UCSD-AML1 (cell line): ENCODE measurements at regions not wholly inside any gene's neighbourhood (a gene's known extent, or its start where the extent isn't known, plus 50 kb on each side); places are given as distances from the start of the nearest gene placed in this dataset.

Experiments used
- DNase-seq: peaks from one replicate; lab custom pipeline; 2025; ENCODE audit not compliant: unreplicated experiment; lab: John Stamatoyannopoulos, UW

DNA sequence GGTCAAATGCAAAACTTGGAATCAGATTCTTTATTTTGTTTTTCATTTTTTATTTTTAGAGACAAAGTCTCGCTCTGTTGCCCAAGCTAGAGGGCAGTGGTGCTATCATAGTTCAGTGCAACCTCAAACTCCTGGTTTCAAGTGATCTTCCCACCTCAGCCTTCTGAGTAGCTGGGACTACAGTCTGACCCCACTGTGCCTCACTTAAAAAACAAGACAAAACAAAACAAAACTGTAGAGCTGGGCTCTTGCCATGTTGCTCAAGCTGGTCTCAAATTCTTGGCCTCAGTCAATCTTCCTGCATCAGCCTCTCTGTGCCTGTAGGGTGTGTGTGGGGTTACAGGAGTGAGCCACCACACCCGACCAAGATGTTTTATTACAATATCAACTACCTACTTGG, 396.0 kb upstream of the USP24 start:
- no peak for DNase-seq

DNA sequence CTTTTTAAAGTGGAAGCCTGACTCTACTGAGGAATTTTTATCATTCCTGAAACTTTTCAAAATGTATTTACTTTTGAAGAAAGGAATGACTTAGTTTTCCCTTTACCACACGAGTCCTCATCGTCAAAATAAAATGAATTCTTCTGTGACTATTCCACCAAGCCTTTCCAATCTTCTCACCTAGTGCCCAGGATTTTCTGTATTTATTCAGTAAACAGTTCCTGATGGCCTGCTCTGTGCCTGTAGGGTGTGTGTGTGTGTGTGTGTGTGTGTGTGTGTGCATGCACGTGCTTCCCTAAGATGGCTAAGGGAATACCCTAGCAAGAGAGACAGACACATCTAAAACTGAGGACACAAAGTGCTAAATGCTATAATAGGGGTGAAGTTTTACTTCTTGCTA, 395.0 kb upstream of the USP24 start:
- no peak for DNase-seq

DNA sequence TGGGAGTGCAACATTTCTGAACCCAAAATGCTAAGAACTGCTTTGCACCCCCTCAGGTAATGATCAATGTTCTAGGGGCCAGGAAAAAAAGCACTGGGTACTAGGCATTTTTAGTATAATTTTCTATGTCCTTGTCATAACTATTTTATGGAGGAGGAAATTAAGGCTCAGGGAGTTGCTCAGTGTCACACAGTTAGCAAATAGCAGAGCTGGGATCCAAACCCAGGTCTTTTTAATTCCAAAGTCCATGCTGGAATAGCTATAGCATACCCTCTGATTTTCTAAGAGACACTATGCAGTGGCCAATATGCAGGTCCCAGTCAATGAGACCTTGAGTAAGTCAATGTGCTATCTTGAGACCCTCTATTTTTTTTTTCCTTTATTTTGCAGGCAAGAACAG, 394.5 kb upstream of the USP24 start:
- DNase-seq: no peak

DNA sequence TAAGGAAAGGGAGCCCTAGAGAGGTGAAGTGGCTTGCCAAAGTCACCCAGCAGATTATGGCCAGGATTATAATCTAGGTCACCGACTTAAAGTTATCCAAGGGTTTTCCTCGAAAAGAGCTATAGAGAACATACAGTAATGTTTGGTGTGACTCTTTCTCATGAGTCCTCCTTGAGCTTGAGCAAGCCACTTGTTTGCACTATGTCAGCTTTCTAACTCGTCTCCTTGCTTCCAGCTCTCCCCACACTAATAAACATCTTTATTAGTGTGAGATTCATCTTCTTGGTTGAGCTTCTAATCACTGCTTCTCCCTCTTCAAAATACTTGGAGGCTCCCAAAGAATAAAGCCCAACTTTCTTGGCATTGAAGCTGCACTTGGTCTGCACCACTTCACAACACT, 390.0 kb upstream of the USP24 start:
- DNase-seq: no peak

DNA sequence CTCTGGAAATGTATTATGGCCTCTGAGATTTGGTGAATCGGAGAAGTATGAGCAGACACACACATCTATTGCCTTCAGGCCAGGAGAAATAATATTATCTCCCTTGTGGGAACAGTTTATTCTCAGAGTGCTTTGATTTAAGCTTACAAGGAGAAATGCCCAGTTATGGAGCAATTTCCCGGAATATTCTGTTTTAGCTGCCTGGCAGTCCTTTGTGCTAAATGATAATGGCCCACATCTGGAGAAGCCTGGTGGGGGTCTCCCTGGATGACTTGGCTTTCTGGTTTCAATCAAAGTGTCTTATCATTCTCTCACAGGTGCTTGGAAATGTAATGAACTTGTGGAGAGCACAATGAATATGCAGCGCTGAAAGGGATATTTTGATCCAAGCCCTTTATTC, 389.6 kb upstream of the USP24 start:
- no peak for DNase-seq

DNA sequence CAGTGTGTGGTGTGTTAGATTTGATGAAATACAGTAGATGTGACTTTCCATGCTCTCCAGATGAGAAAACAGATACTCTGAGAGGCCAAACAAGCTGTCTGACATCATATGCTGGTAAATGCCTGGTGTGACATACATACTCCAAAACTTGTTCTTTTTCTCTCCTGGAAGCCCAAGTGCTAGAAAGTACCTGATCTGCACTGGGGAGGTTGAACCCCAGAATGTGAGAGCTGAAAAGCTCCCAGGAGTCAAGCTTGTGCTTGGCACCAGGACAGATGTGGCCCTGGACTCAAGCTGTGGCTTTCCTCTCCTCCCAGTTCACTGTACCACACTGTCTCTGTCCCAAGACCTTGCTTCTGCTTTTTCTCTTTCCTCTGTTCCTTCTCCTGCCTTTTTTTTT, 389.0 kb upstream of the USP24 start:
- DNase-seq: no peak

DNA sequence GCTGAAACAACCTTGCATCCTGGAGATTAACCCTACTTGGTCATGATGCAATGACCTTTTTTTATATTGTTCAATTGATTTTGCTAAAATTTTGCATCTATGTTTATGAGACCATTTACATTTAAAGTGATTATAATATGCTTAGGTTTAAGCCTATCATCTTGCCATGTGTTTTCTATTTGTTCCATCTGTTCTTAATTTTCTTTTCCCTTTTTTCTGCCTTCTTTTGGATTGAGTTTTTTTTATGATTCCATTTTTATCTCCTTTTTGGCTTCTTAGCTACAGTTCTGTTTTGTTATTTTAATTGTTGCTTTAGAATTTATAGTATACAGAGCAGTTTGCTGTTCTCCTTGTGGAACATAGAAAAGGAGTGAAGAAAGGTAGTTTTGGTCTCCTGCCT, 385.1 kb upstream of the USP24 start:
- DNase-seq: no peak

DNA sequence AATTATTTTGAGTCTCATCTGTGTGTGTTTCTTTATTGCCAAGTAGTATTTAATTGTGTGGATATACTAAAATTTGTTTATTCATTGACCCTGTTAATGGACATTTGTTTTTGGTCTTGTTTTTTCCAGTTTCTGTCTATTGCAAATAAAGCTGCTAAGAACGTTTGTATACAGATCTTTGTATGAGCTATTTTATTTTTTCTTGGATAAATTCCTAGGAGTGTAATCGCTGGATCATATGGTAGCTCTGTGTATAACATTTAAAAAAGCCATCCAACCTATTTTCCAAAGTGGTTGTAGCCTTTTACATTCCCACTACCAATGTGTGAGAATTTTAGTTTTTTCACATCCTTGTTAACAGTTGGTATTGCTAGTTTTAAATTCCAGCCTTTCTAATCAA, 382.7 kb upstream of the USP24 start:
- no peak for DNase-seq

DNA sequence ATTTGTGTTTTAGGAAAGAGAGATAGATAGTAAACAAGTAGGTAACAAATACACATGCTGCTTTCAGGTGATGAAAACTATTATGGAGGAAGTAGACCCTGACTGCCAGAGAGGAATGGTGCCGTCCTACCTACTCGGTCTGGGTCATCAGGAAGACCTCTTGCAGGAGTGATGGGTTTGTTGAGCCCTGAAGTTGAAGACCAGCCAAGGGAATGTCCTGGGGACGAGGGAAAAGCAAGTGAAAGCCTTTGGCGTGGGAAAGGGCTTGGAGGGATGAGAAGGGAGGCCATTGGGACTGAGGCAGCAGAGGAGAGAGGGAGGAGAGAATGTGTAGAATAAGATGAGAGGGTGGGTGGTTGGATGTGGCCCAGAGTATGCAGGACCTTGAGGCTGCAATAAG, 379.5 kb upstream of the USP24 start:
- no peak for DNase-seq

DNA sequence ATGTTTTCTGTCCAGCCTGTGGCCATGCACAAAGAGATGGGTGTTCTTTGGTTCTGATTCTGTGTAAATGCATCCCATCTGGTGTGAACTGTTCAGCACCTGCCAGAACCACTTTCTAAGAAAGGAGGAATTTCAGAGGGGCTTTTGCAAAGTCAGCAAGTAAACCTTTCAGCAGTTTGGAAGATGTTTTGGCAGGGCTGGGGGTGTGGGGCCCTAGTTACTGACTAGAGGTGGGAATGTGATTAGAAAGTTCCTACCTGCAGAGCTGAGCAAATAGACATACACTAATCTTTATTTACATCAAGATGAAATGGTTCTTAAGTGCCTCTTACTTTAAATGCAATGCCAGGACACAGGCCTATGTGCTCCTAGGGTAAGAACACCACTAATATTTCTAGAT, 378.1 kb upstream of the USP24 start:
- no peak for DNase-seq

DNA sequence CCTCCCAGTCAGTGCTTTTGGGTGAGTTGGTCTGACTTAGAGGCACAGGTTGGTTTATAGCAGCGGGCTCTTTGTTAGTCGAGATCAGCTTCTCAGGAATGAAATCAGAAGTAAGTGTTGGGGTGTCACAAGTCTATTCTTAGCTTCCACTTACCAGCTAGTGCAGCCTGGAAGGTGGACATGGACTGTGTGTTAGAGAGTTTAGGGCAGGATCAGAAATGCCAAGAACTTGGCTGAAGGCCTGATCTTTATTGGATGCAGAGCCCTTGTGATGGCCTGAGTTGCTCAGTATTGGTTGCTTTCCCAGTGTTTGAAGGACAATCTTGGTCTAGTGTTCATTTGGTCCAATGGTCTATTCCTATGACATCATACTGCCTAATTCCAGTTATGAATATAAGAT, 377.0 kb upstream of the USP24 start:
- DNase-seq: no peak

DNA sequence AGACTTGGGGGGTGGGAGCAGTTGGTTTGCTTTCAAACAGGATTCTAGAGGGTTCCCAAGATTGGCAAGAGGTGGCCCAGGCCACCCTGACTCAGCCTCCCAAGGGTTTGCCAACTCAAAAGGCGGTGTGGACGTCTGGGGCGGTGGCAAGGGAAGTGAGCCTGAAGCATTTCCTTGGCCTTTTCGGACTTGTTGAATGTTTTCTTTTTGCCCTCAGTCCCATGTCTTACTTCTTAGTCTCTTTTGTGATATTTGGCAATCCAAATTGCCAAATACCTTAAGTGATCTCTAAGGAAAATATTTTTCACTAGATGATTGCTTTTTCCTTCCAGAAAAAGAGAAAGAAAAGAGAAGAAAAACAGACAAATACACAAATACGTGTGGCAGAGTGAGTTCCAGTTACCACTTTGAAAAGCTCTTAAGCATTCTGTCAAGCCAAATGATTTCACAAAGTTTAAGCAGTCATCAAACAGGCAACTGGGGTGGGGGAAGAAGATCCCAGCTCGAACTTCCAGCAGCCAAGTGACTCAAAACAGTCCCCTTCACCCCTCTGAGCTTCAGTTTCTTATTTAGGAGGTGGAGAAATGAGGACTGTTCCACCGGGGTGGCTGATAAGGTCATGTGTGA, 374.6 kb upstream of the USP24 start:
- no peak for DNase-seq

DNA sequence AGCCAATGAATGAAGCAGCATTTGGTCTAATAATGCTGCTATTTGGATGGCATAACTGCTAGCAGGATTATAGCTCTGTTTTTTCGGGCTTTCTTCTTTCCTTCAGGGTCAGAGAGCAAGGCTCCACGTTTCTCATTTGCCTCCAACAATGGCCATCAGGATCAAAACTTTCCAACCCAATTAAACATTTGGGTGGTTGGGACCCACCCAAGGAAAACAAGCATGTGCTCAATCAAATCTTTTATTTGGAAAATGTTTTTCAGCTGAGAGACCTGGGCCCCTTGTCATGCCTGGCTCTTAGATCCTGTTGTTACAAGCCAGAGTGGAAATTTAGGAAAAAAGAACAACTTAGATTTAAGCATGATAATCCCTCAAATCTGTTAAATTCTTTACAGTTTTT, 373.1 kb upstream of the USP24 start:
- DNase-seq: no peak

DNA sequence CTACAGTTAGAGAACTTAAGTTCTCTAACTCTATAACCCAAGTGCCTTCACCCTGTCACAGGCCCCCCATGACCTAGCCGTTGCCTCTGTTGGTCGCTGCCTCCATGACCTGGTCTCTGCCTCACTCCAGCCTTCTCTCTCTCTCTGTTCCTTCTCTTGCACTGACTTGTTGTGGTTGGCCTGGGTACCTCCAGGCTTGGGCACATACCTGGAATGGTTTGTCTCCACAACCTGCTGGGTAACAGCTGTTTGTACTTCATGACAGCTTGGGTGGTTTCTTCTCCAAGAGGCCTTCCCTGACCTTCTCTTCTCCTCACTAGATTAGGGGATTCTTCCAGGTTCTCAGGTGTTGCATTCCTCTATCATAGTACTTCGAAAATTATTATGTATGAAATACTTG, 371.6 kb upstream of the USP24 start:
- no peak for DNase-seq

DNA sequence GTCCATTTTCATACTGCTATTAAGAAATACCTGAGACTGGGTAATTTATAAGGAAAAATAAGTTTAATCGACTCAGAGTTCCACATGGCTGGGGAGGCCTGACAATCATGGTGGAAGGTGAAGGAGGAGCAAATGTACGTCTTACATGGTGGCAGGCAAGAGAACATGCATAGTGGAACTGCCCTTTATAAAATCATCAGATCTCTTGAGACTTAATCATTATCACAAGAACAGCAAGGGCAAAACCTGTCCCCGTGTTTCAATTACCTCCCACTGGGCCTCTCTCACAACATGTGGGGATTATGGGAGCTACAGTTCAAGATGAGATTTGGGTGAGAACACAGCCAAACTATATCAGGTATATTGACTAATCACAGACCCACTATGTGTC, 370.2 kb upstream of the USP24 start:
- no peak for DNase-seq

DNA sequence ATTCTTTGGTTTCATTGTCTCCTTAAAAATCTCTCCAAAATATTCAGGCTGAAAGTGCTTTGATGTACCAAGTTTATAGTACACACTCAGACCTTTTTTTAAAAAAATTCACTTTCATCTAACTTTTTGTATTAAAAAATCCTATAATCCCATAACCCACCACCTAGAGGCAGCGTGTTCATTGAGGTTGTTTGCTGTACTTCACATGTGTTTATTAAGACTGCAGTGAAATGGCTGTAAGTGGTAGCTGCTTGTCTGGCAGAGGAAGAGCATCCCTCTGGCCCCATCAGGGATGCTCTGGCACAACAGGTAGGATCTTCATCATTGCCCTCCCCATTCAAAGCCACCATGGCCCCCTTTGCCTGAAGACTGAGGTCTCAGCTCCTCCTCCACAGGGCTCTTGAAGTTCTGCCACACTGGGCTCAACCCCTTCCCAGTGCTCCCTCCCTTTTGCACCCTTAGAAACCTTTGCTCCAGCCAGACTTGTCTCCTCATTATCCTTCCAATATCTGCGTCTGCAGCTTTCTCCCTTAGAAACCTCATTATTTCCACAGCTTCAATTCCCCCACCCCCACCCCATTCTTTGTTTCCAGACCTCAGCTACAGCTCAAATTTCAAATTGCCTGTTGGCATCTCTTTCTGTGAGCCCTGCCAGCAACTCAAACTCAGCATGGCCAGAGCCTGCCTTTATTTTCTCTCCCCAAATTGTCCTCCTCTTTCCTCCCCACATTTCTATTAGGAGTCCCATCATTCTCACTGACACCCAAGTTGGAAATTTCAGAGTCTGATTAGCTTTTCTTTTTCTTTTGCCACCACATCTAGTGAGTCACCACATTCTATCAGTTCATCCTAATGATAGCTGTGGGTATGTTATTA, 369.6 kb upstream of the USP24 start:
- DNase-seq: no peak

DNA sequence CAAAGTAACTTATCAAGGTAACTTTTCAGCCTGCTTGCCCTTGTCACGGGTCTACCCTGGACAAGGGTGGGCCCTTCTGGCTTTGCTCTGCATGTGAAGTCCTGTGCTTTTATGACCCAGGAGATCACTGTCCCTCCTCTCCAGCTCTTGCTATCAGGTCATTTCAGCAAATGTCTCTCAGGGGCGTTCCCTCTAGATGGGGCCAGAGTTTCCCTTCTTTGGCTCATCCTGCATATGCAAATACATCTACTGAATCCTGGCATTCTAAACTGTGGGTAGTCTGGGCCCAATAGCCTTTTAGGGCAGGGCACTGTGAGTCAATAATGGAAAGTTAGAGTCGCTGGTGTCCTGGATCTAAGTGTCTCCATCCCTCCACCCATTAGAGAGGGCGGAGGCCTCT, 366.9 kb upstream of the USP24 start:
- DNase-seq: no peak

DNA sequence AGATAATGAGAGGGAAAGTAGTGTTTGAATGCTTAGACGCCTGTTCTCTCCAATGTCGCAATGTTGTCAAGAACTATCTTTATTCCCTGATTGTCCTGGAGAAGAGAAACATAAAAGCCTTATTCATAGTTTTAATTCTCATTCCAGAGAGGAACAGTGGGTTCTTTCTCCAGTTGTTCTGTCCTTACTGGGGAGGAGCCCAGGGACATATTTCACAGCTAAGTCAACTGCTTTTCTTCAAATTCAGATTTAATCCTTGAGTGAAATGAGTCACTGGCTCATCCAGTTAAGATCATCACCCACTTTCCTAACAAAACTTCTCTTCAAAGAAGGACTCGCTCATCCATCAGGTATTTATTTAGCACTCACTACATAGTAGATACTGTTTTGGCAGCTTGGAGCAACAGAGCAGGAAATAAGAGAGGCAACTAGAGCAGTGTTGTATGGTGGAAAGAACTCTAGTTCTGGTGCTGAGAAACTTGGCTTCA, 365.7 kb upstream of the USP24 start:
- DNase-seq: no peak

DNA sequence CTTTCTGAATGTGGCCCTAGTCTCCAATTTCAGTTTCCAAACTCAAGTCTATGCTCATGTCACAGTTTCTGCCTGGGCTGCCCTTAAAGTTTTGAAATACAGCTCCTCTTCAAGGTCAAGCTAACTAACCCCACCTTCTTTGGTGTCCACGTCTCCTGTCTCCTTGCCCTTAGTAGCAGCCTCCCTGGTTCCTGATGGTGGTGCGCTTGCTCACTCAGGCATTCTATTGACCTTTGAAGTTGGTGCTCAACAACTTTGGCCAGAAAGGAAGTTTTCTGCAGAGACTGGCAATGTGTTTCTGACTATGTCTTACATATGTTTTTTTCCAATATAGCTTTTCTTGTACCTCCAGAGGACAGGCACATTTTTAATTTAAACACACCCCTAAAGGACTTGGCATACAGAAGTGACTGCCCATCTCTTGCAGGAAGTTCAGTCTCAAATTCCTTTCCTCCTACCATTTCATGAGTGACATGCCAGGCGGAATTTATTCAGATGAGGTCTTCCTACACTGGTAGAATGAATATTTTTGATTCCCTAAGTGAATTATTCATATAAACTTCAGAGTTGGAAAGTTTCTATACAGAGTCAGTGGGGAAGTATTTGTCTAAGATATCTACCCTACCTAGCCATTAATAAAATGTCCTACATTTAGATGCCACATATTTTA, 364.3 kb upstream of the USP24 start:
- no peak for DNase-seq

DNA sequence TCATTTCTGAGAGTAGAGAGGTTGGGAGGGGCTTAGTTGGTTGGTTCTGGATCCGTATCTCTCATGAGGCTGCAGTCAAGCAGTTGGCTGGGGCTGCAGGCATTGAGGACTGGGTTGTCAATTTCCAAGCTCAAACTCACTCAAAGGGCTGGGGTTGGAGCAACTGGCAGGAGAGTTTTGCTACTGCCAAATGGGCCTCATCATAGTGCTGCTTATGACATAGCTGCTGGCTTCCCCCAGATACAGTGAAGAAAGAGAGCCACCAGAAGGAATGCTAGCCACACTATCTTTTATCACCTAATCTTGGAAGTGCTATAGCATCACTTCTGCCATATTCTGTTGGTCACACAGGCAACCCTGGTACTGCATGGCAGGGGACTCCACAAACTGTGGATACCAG, 363.5 kb upstream of the USP24 start:
- DNase-seq: no peak

DNA sequence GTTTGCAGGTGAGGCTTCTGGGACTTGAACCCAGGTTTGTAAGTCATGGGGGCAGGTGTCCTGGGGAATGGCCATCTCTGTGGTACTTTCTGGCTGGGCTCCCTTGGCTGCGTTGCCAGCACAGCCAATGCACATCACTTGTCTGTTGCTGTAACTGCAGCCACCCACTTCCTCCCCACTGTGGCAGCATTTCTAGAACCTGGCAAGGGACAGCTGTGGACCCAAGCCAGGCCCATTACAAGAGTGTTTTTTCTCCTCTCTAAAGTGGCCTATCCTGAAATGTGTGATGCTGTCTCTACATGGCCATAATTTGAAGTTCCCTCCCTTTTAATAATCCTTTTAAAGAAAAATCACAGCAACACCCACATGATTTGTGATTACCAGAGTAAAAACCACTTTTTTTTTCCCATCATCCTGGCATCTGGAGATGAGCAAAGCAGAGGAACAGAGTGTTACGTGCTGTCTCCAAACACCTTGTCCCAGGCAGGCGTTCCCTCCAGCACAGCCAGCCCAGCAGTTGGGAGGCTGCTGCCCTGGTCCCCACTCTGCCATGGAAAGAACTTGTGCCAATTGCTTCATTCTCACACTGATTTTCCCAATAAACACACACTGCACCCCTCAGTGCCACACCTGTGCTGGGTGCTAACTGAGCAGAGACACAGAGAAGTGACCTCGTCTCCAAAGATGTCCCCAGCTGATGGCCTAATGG, 360.6 kb upstream of the USP24 start:
- DNase-seq: no peak
